ENCODE measurements at regions not wholly inside any gene's neighbourhood (a gene's known extent, or its start where the extent isn't known, plus 50 kb on each side); places are given as distances from the start of the nearest gene placed in this dataset.

DNA sequence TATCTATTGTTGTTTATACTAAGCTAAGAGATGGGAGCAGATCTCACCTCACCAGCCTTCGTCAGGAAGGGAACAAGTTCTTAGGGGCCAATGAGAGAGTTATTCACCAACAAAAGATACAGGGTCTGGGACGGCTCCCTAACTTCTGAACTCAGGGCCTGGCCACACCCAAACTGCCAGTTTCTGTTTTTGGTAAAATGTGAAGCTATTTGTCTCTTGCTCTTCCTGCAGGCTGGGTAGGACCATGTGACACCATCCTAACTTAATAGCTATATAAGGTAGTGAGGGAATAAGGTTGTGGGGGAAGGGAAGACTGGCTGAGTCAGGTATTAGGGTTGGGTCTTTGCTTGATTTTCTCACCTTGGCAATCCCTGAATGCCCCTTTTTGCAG, 480.5 kb downstream of the KDM4C start:
- no peak for DNase-seq (ENCODE audit: low spot score)

- no peak for DNase-seq (ENCODE audit: low spot score)
Observed at GRCh38 chr9:7237473-7238246, 479.9 kb downstream of the KDM4C start.

GRCh38 chr9:7236186-7236585, 478.4 kb downstream of the KDM4C start:
- DNase-seq (ENCODE audit: low spot score): no peak

DNA sequence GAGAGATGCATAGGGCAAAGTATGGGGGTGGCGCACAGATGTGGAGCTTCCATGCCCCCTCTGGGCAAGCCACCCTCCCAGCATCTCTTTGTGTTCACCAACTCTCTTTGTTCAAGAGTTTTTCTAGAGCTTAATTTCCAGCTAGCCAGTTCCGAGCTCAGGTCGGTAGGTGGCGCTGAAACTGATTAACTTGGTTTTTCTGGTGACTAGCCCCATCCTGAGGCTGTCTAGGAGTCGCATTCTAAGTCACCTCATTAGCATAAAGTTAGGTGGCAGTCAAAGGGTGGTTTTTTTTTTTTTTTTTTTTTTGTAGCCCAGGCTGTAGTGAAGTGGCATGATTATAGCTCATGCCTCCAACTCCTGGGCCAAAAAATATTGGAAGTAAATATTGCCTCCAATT, 476.4 kb downstream of the KDM4C start:
- peak; percentile 36 for DNase-seq (ENCODE audit: low spot score)

GRCh38 chr9:7229571-7229970, 471.8 kb downstream of the KDM4C start:
- DNase-seq (ENCODE audit: low spot score): no peak

DNA sequence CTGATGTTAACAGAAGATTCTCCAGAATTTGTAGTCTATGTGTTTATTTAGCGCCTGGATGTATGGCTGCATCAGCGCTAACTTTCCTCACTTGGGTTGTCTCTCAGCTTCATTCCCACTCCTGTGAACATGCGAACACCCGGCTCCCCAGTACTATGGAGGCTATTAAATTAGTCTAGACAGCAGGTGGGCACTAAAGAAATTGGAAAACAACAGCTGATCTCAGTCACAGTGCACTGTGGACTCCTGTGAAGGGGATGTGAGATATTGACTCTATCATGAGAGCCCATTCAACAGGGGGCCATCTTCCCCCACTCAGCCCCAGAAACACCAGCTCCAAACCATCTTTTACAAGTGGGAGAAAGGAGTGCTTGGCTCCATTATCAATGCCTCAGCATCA, 471.0 kb downstream of the KDM4C start:
- DNase-seq (ENCODE audit: low spot score): no peak

DNA sequence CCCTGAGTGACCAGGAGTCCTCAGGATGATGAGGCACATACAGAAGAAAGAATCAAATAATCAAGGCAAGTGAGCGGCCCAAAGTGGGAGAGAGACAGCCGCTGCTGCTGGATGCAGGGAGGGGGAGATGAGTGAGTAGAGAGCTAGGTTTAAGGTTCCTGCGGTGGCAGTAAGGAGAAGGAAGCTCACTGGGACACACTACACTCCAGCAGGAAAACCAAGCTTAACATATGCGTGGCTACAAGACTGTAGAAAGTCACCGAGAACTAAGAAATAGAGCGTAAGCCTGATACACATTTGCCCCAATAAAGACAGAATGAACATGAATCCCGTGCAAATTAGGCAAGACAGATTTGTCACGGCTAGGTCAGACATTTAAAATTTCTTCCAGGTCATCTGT, 470.2 kb downstream of the KDM4C start:
- no peak for DNase-seq (ENCODE audit: low spot score)

DNA sequence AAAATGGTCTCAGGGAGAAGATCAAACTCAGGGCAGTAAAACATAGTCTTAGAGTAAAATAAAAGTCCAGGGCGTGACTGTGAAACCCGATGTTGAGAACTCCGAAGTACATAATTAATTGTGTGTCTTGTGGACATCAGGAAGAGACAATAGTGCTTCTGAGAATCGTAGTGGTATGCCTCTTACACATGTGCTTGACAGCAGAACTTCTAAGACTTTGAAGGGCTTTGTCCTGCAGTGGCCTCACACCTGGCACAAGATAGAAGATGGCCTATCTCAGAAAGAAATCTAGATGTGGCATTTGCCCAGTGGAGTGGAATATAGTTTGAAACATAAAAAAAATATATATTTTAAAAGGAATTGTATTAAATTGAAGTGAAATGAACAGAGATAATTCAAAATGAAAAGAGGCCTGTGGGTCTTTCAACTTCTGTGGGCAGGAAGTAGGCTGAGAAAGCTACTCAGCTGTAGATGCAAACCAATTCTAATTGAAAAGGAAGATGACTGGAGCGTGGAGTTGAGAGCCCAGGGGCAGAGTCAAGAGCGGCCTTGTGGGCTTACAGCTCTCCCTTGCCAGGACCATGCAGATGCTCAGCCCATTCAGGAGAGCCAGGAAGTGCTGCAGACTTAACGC, 468.4 kb downstream of the KDM4C start:
- no peak for DNase-seq (ENCODE audit: low spot score)
